GM23338 (cell line): ENCODE measurements at regions not wholly inside any gene's neighbourhood (a gene's known extent, or its start where the extent isn't known, plus 50 kb on each side); places are given as distances from the start of the nearest gene placed in this dataset.

Experiments
- ATAC-seq: fragments of 200-7000 bp; cut with Tn5 transposase; 3 replicates; pipeline ENCODE4 v1.9.1; 2020
- DNase-seq: peaks from one replicate; pipeline ENCODE4 v3.0.0-alpha.2; 2015; ENCODE audit warnings: low spot score
- H2AFZ ChIP-seq: fragments of 200-600 bp; sonication (generic); 2 replicates; pipeline ENCODE4 v1.8.0; 2016; ENCODE audit warnings: antibody characterized with exemption, mild to moderate bottlenecking, moderate library complexity
- H3F3A ChIP-seq: fragments of 200-600 bp; sonication (generic); replicated peaks from 2 replicates; pipeline ENCODE4 v1.8.0; 2017; ENCODE audit warnings: antibody characterized with exemption, mixed run types, low read depth
- H3K27ac ChIP-seq: fragments of 200-600 bp; sonication (generic); 2 replicates; pipeline ENCODE4 v1.6.1; 2016; ENCODE audit warnings: low read depth
- H3K27me3 ChIP-seq: fragments of 200-600 bp; sonication (generic); 2 replicates; pipeline ENCODE4 v1.8.0; 2016; ENCODE audit warnings: mild to moderate bottlenecking, mixed run types, moderate library complexity; ENCODE audit not compliant: insufficient read depth
- H3K36me3 ChIP-seq: fragments of 200-600 bp; sonication (generic); 2 replicates; pipeline ENCODE4 v1.8.0; 2016; ENCODE audit warnings: mild to moderate bottlenecking; ENCODE audit not compliant: insufficient read depth
- H3K4me1 ChIP-seq: fragments of 200-600 bp; sonication (generic); 2 replicates; pipeline ENCODE4 v1.8.0; 2016; ENCODE audit warnings: mild to moderate bottlenecking, moderate library complexity; ENCODE audit not compliant: insufficient read depth
- H3K4me2 ChIP-seq: fragments of 200-600 bp; sonication (generic); 2 replicates; pipeline ENCODE4 v1.7.1; 2017; ENCODE audit warnings: mixed run types
- H3K4me3 ChIP-seq: fragments of 200-600 bp; sonication (generic); 2 replicates; pipeline ENCODE4 v1.6.1; 2016; ENCODE audit warnings: mixed run types
- H3K79me2 ChIP-seq: fragments of 200-600 bp; sonication (generic); replicated peaks from 2 replicates; pipeline ENCODE4 v1.8.0; 2017; ENCODE audit warnings: mild to moderate bottlenecking; ENCODE audit not compliant: insufficient read depth
- H3K9me2 ChIP-seq: fragments of 200-600 bp; sonication (generic); 2 replicates; pipeline ENCODE4 v1.8.0; 2017; ENCODE audit not compliant: insufficient read depth
- H4K20me1 ChIP-seq: fragments of 200-600 bp; sonication (generic); replicated peaks from 2 replicates; pipeline ENCODE4 v1.8.0; 2017; ENCODE audit warnings: mild to moderate bottlenecking; ENCODE audit not compliant: insufficient read depth
- H3K27ac Mint-ChIP-seq: 2 replicates; pipeline ENCODE4 v1.8.0; 2020; ENCODE audit warnings: inconsistent platforms, mild to moderate bottlenecking, moderate library complexity, mixed read lengths
- H3K27me3 Mint-ChIP-seq: 3 replicates; pipeline ENCODE4 v1.8.0; 2022; ENCODE audit warnings: low read depth, mild to moderate bottlenecking, moderate library complexity, mixed read lengths, inconsistent platforms; ENCODE audit not compliant: insufficient read depth, poor library complexity
- H3K36me3 Mint-ChIP-seq: 3 replicates; pipeline ENCODE4 v1.8.0; 2021; ENCODE audit warnings: low read depth, mild to moderate bottlenecking, inconsistent platforms, moderate library complexity, mixed read lengths
- H3K4me1 Mint-ChIP-seq: 3 replicates; pipeline ENCODE4 v1.8.0; 2020; ENCODE audit warnings: mild to moderate bottlenecking, inconsistent platforms, mixed read lengths
- H3K4me3 Mint-ChIP-seq: 3 replicates; pipeline ENCODE4 v1.8.0; 2021; ENCODE audit warnings: moderate library complexity, mild to moderate bottlenecking, inconsistent platforms, mixed read lengths
- H3K9me3 Mint-ChIP-seq: 3 replicates; pipeline ENCODE4 v1.8.0; 2020; ENCODE audit warnings: moderate library complexity, mild to moderate bottlenecking, inconsistent platforms, mixed read lengths
- CREB1 ChIP-seq: fragments of 250-450 bp; sonication (Bioruptor Pico); IDR thresholded peaks from 2 replicates; pipeline ENCODE4 v1.5.0; 2020; ENCODE audit warnings: low read depth, mild to moderate bottlenecking, moderate library complexity
- CTCF ChIP-seq, 2 experiments: fragments of 200-600 bp in 1 of 2; sonication (generic) in 1 of 2; conservative IDR thresholded peaks; 2 replicates each; pipeline versions ENCODE4 v1.5.1 to v1.6.1; 2016 to 2017; ENCODE audit warnings: antibody characterized with exemption in 2 of 2, low read depth in 2 of 2, mild to moderate bottlenecking in 2 of 2, moderate library complexity in 1 of 2
- EZH2 ChIP-seq: fragments of 200-600 bp; sonication (generic); IDR thresholded peaks from one replicate; pipeline ENCODE4 v1.8.0; 2017; ENCODE audit warnings: antibody characterized with exemption, mild to moderate bottlenecking, low read depth; ENCODE audit not compliant: unreplicated experiment
- NANOG ChIP-seq: IDR thresholded peaks from 2 replicates; pipeline ENCODE4 v1.6.1; 2016; ENCODE audit warnings: antibody characterized with exemption, borderline replicate concordance
- STAT1 ChIP-seq: IDR thresholded peaks from one replicate; pipeline ENCODE4 v1.6.1; 2016; ENCODE audit warnings: antibody characterized with exemption; ENCODE audit not compliant: unreplicated experiment
- ZNF114 ChIP-seq: fragments of 250-450 bp; sonication (Bioruptor Pico); IDR thresholded peaks from 2 replicates; pipeline ENCODE4 v1.5.0; 2020; ENCODE audit warnings: mild to moderate bottlenecking, moderate library complexity
- ZNF331 ChIP-seq: fragments of 250-450 bp; sonication (Bioruptor Pico); IDR thresholded peaks from 2 replicates; pipeline ENCODE4 v1.5.0; 2020; ENCODE audit warnings: low read depth, mild to moderate bottlenecking, moderate library complexity
- TF ChIP-seq, protein P1 (sequence below): IDR thresholded peaks from one replicate; pipeline ENCODE4 v1.6.1; 2018; ENCODE audit warnings: antibody characterized with exemption; ENCODE audit not compliant: unreplicated experiment
- TF ChIP-seq, protein P2 (sequence below): IDR thresholded peaks from 2 replicates; pipeline ENCODE4 v1.6.1; 2016; ENCODE audit warnings: antibody characterized with exemption

- DNase-seq (no peak), ATAC-seq (no peak)
- H3K79me2 ChIP-seq = no peaks in the 10 kb centered on the region
- H3F3A ChIP-seq = no peaks in the 10 kb centered on the region
- no peak overlapping the region for H2AFZ ChIP-seq
- H3K36me3 ChIP-seq = no peaks in the 10 kb centered on the region
- H4K20me1 ChIP-seq = no peaks in the 10 kb centered on the region
- H3K4me3 Mint-ChIP-seq = no peak overlapping the region
- no peaks in the 10 kb centered on the region for H3K9me2 ChIP-seq
- peaks cover under 1% of the 10 kb centered on the region; the same call in 1 of the 3 replicates for H3K4me1 Mint-ChIP-seq
- no peak overlapping the region for H3K27ac Mint-ChIP-seq
- H3K36me3 Mint-ChIP-seq = no peaks in the 10 kb centered on the region
- TF ChIP-seq EZH2 = no peak
- peaks cover 2% of the 10 kb centered on the region for H3K27me3 Mint-ChIP-seq
- H3K4me1 ChIP-seq = 0 out of 2 replicates have a peak, but pooled peaks cover 2% of the 10 kb centered on the region
- no peak overlapping the region for H3K4me3 ChIP-seq
- no peak overlapping the region for H3K4me2 ChIP-seq
- no peak overlapping the region for H3K27ac ChIP-seq
- H3K27me3 ChIP-seq = no peaks in the 10 kb centered on the region
- H3K9me3 Mint-ChIP-seq = no peaks in the 10 kb centered on the region
Measured at GRCh38 chr18:2316082-2316750, 255.1 kb downstream of the METTL4 start.

DNA sequence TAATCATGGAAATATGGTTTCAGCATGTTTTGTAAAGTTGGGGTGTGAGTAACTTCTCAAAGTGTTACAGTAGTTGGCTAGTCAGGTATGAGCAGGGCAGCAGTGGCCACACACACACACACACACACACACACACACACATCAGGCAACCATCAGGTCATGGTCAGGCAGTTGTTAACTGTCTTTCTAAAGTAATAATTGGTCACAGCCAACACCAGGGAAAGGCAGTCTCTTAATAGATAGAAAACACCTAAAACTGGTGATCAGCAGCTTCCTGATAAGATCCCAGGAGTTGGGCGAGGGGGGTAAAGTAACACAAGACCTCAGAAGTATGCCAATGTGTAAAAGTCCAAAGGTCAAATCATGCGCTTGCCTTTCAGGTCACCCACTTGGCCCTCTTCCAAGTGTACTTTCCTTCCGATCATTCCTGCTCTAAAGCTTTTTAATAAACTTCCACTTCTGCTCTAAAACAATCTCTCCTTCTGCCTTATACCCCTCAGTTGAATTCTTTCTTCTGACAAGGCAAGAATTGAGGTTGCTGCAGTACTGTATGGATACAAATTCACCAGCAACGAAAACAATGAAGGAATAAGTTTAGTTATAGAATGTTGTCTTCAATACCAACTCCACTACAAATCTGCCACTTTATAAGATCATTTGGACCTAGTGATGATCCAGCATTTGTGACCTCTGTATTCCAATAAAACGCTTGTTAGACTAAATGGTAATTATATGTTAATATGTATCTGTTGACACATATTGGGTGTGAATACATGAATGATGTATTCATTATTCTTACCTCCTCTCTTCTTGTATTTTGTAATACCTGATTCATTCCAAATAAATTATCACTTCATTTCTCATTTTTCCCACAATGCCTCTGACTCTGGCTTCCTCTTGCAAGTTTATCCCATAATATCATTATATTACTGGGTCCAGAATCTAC, 254.3 kb downstream of the METTL4 start:
- Histone ChIP-seq H4K20me1 (no peaks in the 10 kb centered on the region), H3K4me1 (0 out of 2 replicates have a peak, but pooled peaks cover 2% of the 10 kb centered on the region), H3F3A (no peaks in the 10 kb centered on the region), H3K27ac (no peak overlapping the region), H2AFZ (no peak overlapping the region), H3K79me2 (no peaks in the 10 kb centered on the region), H3K9me2 (no peaks in the 10 kb centered on the region), H3K4me2 (no peak overlapping the region), H3K36me3 (no peaks in the 10 kb centered on the region), H3K27me3 (no peaks in the 10 kb centered on the region), H3K4me3 (no peak overlapping the region)
- H3K36me3 Mint-ChIP-seq = no peaks in the 10 kb centered on the region
- no peak for ATAC-seq
- no peak overlapping the region for H3K27ac Mint-ChIP-seq
- H3K9me3 Mint-ChIP-seq = no peaks in the 10 kb centered on the region
- no peaks in the 10 kb centered on the region for H3K4me1 Mint-ChIP-seq
- H3K4me3 Mint-ChIP-seq = no peak overlapping the region
- no peak for DNase-seq
- peaks cover 2% of the 10 kb centered on the region for H3K27me3 Mint-ChIP-seq
- no peak for TF ChIP-seq CTCF (conservative IDR thresholded peaks at IDR 0.05; ENCODE audit: low read depth in 2 of 2)
- TF ChIP-seq, protein P1, sequence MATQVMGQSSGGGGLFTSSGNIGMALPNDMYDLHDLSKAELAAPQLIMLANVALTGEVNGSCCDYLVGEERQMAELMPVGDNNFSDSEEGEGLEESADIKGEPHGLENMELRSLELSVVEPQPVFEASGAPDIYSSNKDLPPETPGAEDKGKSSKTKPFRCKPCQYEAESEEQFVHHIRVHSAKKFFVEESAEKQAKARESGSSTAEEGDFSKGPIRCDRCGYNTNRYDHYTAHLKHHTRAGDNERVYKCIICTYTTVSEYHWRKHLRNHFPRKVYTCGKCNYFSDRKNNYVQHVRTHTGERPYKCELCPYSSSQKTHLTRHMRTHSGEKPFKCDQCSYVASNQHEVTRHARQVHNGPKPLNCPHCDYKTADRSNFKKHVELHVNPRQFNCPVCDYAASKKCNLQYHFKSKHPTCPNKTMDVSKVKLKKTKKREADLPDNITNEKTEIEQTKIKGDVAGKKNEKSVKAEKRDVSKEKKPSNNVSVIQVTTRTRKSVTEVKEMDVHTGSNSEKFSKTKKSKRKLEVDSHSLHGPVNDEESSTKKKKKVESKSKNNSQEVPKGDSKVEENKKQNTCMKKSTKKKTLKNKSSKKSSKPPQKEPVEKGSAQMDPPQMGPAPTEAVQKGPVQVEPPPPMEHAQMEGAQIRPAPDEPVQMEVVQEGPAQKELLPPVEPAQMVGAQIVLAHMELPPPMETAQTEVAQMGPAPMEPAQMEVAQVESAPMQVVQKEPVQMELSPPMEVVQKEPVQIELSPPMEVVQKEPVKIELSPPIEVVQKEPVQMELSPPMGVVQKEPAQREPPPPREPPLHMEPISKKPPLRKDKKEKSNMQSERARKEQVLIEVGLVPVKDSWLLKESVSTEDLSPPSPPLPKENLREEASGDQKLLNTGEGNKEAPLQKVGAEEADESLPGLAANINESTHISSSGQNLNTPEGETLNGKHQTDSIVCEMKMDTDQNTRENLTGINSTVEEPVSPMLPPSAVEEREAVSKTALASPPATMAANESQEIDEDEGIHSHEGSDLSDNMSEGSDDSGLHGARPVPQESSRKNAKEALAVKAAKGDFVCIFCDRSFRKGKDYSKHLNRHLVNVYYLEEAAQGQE = no peak
- TF ChIP-seq, protein P2, sequence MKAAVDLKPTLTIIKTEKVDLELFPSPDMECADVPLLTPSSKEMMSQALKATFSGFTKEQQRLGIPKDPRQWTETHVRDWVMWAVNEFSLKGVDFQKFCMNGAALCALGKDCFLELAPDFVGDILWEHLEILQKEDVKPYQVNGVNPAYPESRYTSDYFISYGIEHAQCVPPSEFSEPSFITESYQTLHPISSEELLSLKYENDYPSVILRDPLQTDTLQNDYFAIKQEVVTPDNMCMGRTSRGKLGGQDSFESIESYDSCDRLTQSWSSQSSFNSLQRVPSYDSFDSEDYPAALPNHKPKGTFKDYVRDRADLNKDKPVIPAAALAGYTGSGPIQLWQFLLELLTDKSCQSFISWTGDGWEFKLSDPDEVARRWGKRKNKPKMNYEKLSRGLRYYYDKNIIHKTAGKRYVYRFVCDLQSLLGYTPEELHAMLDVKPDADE = no peak
- no peak for TF ChIP-seq ZNF331 (CRISPR knock-in tag)
- TF ChIP-seq ZNF114 (CRISPR knock-in tag) = no peak
- no peak for TF ChIP-seq NANOG
- no peak for TF ChIP-seq STAT1
- no peak for TF ChIP-seq CREB1 (CRISPR knock-in tag)
